NCI-H2081 treated with DMSO at 0.1 percent for 48 hours (cell line): ENCODE measurements at regions not wholly inside any gene's neighbourhood (a gene's known extent, or its start where the extent isn't known, plus 50 kb on each side); places are given as distances from the start of the nearest gene placed in this dataset.

Experiments used
- DNase-seq: peaks from one replicate; lab custom pipeline; 2025; lab: John Stamatoyannopoulos, UW

GRCh38 chr10:113219446-113219845, 269.4 kb downstream of the TCF7L2 start:
- no peak for DNase-seq

- DNase-seq, result no peak
Measured at GRCh38 chr10:113221756-113222168, 271.7 kb downstream of the TCF7L2 start.

GRCh38 chr10:113222207-113222606, 272.2 kb downstream of the TCF7L2 start:
- DNase-seq, result no peak

GRCh38 chr10:113225364-113225763, 275.3 kb downstream of the TCF7L2 start:
- no peak for DNase-seq

GRCh38 chr10:113225903-113226302, 275.9 kb downstream of the TCF7L2 start:
- no peak for DNase-seq

GRCh38 chr10:113226399-113226798, 276.4 kb downstream of the TCF7L2 start:
- DNase-seq, result no peak

GRCh38 chr10:113226831-113227445, 276.9 kb downstream of the TCF7L2 start:
- no peak for DNase-seq

- DNase-seq, result no peak
Measured at GRCh38 chr10:113228530-113228929, 278.5 kb downstream of the TCF7L2 start.

GRCh38 chr10:113230011-113230610, 280.1 kb downstream of the TCF7L2 start:
- DNase-seq, result no peak

- DNase-seq, result no peak
Measured at GRCh38 chr10:113232928-113233511, 283.0 kb downstream of the TCF7L2 start.

- DNase-seq, result no peak
Measured at GRCh38 chr10:113234481-113234880, 284.4 kb downstream of the TCF7L2 start.

GRCh38 chr10:113235508-113235907, 285.5 kb downstream of the TCF7L2 start:
- DNase-seq, result no peak

- DNase-seq, result no peak
Measured at GRCh38 chr10:113236998-113237397, 287.0 kb downstream of the TCF7L2 start.

- DNase-seq, result no peak
Measured at GRCh38 chr10:113239566-113240350, 289.7 kb downstream of the TCF7L2 start.

- DNase-seq, result no peak
Measured at GRCh38 chr10:113240736-113241135, 290.7 kb downstream of the TCF7L2 start.

- DNase-seq, result no peak
Measured at GRCh38 chr10:113241599-113242360, 291.7 kb downstream of the TCF7L2 start.

- DNase-seq, result no peak
Measured at GRCh38 chr10:113243311-113243710, 293.3 kb downstream of the TCF7L2 start.

- DNase-seq, result no peak
Measured at GRCh38 chr10:113244750-113245149, 294.7 kb downstream of the TCF7L2 start.

- no peak for DNase-seq
Measured at GRCh38 chr10:113245286-113245685, 295.2 kb downstream of the TCF7L2 start.

GRCh38 chr10:113247050-113247449, 297.0 kb downstream of the TCF7L2 start:
- no peak for DNase-seq

- no peak for DNase-seq
Measured at GRCh38 chr10:113252650-113253618, 299.9 kb upstream of the HABP2 start.
